NCI-H526 (cell line): ENCODE measurements at regions not wholly inside any gene's neighbourhood (a gene's known extent, or its start where the extent isn't known, plus 50 kb on each side); places are given as distances from the start of the nearest gene placed in this dataset.
"Not testable (repeated sequence)": the region's sequence is repeated elsewhere in the genome, so short reads cannot be mapped to it uniquely, and the experiment has no call there.

Source experiments
- DNase-seq, 2 experiments: peaks; one replicate each; lab custom pipeline; 2025; lab: John Stamatoyannopoulos, UW

- DNase-seq = no peak
Observed at GRCh38 chr3:164748626-164749025, 329.7 kb downstream of the SI start.

- DNase-seq = no peak
Observed at GRCh38 chr3:164741869-164742268, 336.4 kb downstream of the SI start.

DNA sequence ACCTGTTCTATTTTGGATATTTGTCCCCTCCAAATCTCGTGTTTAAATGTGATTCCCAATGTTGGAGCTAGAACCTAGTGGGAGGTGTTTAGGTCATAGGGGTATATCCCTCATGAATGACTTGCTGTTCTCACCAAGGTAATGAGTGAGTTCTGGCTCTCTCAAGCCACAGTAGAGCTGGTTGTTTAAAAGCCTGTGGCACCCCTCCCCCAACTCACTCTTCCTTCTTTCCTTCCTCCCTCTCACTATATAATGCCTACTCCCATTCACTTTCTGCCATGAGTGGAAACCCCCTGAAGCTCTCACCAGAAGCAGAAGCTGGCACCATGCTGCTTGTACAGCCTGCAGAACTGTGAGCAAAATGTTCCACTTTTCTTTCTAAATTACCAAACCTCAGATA lies 341.1 kb downstream of the SI start:
- no peak for DNase-seq

DNA sequence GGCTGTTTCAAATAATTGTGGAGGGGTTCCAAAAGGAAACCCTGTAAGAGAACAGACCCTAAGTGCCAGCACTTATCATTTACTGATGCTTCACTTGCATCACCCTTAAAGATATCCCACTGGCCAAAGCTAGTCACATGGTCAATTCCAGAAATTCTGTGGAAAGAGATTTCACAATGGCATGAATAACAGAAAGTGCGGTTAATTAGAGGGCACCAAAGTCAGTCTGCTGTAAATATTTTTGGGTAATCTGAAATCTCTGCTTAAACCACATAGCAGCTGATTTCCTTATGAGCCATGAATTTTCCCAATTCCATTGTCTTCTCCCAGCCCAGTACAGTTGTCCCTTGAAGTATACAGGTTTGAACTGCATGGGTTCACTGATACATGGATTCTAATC lies 346.1 kb downstream of the SI start:
- no peak for DNase-seq

DNA sequence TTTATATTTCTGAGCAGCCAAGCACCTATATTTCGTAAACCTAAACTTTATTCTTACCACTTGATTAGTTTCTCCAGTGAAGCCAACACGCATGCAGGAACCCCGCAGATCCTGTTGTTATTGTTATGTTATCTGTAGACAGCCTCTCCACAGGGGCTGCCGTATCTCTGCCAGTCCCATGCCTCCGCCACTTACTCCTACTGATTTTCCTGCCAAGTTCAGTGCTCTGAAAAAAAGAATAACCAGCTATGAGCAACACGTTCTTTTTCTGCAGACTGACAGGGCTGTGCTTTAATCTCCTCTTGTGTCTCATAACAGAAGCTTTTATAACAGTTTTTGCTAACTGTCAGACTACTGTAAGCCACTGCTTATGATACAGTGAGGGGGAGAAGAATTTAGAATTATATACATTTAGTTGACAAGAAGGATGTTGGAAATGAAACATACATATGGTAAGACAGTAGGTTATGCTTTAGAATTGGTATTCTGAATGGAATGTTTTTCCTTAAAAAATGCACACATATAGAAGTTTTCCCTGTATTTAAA lies 347.4 kb downstream of the SI start:
- DNase-seq = no peak

GRCh38 chr3:164723396-164723795 lies 354.9 kb downstream of the SI start:
- no peak for DNase-seq

- not testable (repeated sequence) for DNase-seq
Observed at GRCh38 chr3:164702808-164703207, 375.5 kb downstream of the SI start.

- DNase-seq = no peak
Observed at GRCh38 chr3:164687902-164688301, 390.4 kb downstream of the SI start.

- no peak for DNase-seq
Observed at GRCh38 chr3:164687211-164687610, 391.1 kb downstream of the SI start.

GRCh38 chr3:164683489-164683888 lies 394.8 kb downstream of the SI start:
- DNase-seq = no peak

GRCh38 chr3:164679245-164679644 lies 399.1 kb downstream of the SI start:
- no peak for DNase-seq

DNA sequence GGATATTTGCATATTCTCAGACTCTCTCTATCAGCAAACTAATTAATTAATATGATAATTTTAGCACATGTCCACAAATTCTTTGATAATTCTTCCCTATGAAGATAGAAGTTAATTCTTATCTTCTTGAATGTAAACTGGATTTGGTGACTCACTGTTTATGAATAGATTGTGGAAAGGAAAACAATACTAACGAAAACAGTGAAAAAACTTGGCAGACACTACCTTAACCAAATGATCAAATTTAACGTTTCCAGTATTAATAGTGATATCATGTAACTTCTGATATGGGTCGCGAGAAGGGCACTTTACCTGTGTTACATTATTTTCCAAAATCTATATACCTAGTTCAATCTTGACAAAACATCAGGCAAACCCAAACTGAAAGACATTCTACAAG lies 401.0 kb downstream of the SI start:
- DNase-seq = no peak

GRCh38 chr3:164673738-164674137 lies 404.6 kb downstream of the SI start:
- DNase-seq = no peak

GRCh38 chr3:164658125-164658524 lies 420.2 kb downstream of the SI start:
- DNase-seq = no peak

GRCh38 chr3:164657631-164658030 lies 420.7 kb downstream of the SI start:
- DNase-seq = no peak

DNA sequence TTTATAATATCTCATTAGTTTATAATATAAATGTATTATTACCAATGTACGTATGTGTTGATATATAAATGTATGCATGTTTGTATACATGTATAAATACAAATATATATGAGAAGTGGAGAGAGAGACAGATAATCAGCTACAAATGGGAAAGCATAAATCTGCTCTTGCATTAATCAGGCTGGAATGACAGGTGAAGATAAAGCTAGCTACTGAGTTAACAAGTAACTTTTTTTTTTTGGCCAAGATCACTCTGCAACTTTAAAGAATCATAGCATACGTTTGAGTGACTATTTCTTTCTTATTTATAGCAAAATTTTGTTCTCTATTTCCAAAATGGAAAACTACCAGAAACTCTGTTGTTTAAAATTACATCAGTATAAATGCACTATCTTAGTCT lies 422.8 kb downstream of the SI start:
- no peak for DNase-seq

GRCh38 chr3:164641071-164641470 lies 437.2 kb downstream of the SI start:
- no peak for DNase-seq

DNA sequence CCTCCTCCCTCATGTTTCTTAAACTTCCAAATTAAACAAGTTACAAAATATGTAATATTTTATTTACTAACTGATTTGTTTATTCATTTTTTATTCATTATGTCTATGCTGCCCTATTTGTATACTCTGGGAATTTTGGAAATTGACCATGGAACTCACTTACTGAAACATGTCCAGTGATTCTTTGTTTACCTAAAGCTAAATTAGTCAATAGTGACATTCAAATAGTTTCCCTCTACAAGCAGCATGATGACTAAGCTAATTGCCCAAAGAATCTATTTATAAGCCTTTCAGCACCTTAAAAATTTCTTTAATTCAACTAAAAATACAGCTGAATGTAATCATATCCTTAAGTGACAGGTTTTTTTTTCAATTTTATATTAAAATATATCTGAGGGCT lies 437.7 kb downstream of the SI start:
- peak in 1 of 2 experiments; percentile 2 for DNase-seq

DNA sequence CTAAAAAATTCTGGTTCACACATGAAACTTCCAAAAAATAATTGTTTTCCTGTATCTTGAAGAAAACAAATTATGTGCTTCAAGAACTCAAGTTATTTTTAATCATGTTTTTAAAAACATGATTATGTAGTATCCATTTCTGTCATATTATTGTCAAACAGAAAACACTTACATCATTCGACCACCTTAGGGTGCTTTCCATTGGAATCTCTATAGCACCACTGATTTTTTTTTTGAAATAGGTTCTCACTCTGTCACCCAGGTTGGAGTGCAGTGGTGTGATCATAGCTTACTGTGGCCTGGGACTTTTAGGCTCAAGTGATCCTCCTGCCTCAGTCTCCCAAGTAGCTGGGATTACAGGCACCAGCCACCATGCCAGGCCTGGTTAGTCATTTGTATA lies 457.3 kb downstream of the SI start:
- DNase-seq = no peak

DNA sequence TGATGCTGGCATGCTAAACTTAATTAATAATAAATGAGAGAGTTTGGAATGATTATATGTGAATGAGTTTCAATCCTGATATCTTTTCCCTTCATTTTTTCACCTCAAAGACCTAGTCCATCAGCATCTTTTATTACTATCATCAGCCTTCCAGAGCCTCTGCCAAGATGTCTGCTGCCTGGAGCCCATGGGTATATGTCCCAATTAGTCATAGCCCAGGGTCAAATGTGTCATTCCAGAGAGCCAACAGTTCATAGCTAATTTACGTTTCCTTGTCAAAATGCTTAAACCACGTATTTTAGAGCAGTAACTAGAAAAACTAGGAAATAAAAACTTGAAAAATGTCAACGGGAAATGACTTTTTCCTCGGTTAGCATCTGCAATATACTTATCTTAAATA lies 457.9 kb downstream of the SI start:
- no peak for DNase-seq

- DNase-seq = no peak
Observed at GRCh38 chr3:164612751-164613150, 465.5 kb downstream of the SI start.

GRCh38 chr3:164608554-164609276 lies 469.6 kb downstream of the SI start:
- no peak for DNase-seq

DNA sequence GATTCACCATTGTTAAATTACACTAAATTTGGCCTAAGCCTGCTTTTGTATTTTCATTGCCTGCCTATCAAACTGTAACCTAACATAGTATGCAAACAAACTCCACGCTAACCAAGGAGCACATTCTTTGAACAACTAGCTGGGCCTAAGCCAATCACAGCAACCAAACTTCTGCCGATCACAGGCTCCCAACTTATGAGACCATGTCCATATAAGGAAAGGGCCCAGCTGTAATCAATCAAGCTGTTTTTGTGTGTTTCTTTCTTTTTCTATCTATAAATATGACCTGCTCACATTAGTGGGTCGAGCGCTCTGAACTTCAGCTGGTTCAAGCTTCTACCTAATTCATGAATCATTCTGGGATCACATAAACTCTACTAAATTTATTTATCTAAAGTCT lies 473.6 kb downstream of the SI start:
- no peak for DNase-seq

GRCh38 chr3:164577667-164578210 lies 500.6 kb downstream of the SI start:
- no peak for DNase-seq
